NCI-H774 (cell line): ENCODE measurements at regions not wholly inside any gene's neighbourhood (a gene's known extent, or its start where the extent isn't known, plus 50 kb on each side); places are given as distances from the start of the nearest gene placed in this dataset.
"Not testable (repeated sequence)": the region's sequence is repeated elsewhere in the genome, so short reads cannot be mapped to it uniquely, and the experiment has no call there.

Experiments used
- DNase-seq: peaks from one replicate; lab custom pipeline; 2025; lab: John Stamatoyannopoulos, UW

DNA sequence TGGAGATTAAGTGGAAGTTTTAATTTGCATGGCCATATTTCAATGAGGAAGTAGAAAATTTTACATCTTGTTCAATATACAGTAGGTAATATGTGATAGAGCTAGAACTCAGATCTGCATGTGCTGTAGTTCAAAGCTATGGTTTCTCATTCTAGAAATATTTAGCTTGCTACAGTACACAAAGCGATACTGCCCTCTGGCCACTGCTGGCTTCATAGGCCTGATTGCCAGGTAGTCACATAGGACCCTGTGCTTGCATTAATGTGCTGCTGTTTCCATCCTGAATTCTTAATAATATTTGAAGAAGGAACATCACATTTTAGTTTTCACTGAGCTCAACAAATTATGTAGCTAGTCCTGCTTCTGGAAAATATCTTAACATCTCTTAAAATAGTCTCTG lies 87.0 kb downstream of the PLSCR2 start:
- no peak for DNase-seq

- no peak for DNase-seq
Measured at GRCh38 chr3:146380046-146380445, 89.3 kb downstream of the PLSCR2 start.

DNA sequence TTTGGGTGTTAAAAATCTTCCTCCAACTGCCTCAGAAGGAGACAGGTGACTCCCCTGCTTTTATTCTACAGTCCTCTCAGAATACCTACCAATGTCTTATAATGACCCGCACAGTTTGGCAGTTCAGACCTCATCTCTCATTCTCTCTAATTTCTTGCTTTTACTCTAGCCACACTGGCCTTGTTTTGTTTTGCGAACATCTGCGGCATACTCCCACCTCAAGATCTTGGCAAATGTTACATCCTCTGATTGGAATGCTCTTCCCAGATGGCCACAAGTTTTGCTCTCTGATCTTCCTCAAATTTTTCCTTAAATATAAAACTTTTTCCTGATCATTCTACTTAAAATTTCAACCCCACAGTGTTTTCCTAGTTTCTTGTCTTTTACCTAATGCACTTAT lies 94.1 kb downstream of the PLSCR2 start:
- no peak for DNase-seq

GRCh38 chr3:146374146-146374545 lies 95.2 kb downstream of the PLSCR2 start:
- DNase-seq, result no peak

DNA sequence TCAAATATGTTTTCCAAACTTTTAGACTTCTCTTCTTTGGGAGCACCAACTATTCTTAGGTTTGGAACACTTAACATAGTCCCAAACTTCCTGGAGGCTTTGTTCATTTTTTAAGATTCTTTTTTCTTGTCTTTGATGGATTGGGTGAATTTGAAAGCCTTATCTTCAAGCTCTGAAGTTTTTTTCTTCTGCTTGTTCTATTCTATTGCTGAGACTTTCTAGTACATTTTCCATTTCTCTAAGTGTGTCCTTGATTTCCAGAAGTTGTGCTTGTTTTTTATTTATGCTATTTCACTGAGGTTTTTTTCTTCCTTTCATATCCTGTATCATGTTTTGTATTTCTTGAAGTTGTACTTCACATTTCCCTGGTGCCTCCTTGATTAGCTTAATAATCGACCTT lies 97.5 kb downstream of the PLSCR2 start:
- no peak for DNase-seq

GRCh38 chr3:146368882-146369523 lies 100.4 kb downstream of the PLSCR2 start:
- no peak for DNase-seq

DNA sequence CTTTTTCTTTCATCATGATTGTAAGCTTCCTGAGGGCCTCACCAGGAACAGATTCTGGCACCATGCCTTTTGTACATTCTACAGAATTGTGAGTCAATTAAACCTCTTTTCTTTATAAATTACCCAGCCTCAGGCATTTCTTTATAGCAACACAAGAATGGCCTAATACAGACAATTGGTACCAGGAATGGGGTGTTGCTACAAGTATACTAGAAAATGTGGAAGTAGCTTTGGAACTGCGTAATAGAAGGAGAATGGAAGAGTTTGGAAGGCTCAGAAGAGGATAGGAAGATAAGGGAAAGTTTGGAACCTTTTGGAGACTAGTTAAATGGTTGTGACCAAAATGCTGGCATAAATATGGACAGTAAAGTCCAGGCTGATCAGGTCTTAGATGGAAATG lies 108.9 kb upstream of the PLSCR4 start:
- no peak for DNase-seq

- DNase-seq, result not testable (repeated sequence)
Measured at GRCh38 chr3:146354421-146354820, 103.5 kb upstream of the PLSCR4 start.

- DNase-seq, result no peak
Measured at GRCh38 chr3:146350852-146351251, 99.9 kb upstream of the PLSCR4 start.

DNA sequence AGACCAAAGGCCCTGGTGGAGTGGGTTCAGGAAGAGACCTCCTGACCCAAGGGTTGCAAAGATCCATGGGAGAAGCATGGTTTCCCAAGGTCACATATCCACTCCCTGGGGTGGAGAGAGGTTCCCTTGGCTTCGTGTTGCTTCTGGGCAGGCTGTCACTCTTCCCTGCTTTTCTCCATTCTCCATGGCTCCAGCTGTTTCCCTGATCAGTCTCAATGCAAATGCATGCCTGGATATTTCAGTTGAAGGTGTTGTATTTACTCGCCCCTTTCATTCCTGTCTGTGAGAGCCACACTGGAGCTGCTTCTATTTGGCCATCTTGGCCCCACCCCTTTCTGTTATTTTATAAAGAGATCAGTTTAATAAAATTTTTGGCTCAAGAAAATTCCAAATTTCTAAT lies 95.0 kb upstream of the PLSCR4 start:
- DNase-seq, result no peak

GRCh38 chr3:146343551-146343950 lies 92.6 kb upstream of the PLSCR4 start:
- DNase-seq, result no peak

DNA sequence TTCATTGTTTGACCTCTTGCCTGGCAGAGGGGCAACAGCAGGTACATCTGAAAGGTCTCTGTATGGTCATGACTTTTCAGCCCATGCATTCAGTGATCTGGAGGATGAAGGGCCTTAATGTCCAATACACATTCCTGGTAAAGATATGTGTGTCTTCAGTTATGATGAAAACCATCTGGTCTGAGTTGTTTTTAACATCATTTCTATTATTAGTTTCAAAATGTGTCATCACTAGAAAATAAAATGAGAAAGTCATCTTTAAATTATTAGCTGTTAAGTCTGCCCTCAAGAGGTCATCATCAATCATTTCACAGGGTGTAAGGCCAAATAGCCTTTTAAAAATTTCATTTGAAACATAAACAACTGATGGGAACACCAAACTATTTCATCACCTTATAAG lies 92.1 kb upstream of the PLSCR4 start:
- no peak for DNase-seq

- DNase-seq, result no peak
Measured at GRCh38 chr3:146339349-146339748, 88.4 kb upstream of the PLSCR4 start.

DNA sequence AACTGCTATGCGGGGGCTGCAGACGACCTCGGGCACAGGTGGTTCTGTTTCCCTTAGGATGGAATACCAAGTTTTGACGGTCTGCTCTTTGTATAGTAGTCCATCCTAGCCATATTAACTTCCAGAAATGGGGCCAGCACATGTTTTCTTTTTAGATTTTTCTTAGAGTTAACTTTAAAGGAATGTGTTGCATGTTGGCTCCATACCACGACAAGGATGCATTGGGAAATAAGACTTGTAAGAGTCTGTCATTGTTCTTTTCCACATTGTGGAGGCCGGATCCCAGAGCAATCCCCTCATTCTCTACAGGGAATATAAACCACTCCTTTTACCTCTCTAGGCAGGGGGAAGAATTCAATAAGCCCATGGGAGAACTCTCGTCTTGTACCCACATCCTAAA lies 87.1 kb upstream of the PLSCR4 start:
- no peak for DNase-seq

DNA sequence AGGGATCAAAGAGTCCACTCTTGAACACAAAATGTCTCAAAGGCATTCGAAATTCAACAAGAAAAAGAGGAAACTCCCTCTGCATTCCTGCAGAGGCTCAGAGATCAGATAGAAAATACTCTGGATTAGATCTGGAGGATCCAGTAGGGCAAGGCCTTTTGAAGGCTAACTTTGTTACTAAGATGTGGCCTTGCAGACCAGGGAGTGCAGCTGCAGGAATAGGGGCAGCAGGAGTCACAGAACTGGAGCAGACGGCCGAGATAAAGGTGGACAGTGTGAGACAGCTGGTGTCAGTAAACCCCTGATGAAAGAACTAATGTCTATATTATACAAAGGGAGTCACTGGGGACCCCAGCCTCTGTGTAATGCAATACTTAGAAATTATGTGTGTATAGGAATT lies 84.5 kb upstream of the PLSCR4 start:
- no peak for DNase-seq

DNA sequence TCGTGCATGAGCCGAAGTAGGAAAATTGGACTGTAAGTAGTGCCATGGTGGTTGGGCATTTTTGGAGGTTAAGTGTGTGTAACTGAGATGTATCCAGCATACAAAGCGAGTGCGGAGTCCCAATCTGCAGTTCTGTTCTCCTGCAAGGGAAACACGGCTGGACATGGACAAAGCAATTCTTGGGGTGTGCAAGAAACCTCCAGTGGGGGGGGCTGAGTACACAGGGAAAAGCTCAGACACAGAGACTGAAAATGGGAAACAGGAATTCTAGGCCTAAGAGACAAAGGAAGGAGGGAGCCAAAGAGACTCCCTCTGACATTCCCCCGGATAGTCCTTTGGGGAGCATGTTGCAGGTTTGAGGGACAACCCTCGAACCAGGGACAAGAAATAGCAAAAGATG lies 83.2 kb upstream of the PLSCR4 start:
- DNase-seq, result no peak

DNA sequence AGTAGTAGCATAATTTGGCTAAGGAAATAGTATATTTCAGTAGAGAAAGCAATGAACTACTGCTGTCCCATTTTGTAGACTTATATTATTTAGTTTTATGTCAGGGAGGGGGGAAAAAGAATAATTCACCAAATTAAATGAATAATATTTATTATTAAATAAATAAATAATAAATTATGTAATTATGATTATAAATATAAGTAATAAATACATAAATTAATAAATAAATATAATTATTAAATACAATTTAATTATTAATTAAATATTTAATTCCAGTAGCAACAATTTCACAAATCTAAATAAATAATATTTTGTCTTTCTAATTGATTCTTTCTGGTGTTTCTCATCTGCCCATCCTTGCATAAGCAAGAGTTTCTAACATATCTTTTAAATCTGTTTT lies 81.1 kb upstream of the PLSCR4 start:
- DNase-seq, result no peak

DNA sequence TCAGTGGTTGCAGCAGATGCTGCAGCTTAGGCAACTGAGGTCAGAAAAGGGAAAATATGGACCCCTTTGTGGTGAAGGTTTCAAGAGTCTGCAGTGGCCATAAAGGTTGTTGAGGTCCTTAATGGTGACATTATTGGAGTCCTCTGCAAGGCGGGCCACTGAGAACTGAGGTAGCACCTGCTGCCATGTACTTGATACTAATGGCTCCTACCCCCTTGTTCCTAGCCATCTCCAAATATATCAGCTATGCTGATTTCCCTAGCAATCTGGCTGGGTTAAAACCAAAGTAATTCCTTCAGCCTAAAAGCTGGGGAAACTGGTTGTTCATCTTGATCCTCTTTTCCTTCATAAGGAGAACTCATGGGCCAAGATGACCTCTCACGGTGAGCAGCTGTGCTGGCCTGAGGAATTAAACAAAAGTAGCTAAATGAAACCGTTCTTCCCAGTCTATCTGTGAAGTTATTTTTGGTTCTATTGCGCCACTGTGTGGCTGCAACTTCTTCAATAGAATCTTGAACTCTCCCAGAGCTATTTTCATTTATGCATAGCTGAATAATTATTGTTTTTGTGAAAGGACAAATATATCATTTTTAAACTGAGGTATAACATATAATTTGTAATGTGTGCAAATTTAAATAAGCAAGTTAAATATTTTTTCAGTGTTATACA lies 76.1 kb upstream of the PLSCR4 start:
- DNase-seq, result peak; percentile 12

DNA sequence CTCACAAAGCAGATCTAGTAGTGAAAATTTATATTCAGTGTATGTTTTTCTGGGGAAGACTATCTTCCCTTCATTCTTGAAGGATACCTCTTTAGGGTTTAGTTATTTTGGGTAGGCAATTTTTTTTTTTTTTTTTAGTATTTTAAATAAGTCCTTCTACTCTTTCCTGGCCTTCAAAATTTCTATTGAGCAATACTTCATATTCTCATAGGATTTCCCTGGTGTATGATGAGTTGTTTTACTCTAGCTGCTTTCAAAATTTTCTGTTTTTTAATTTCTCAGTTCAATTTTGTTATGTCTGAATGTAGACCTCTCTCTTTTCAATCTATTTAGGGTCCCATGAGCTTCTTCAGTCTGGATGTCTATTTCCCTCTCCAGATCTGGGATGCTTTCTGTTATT lies 74.3 kb upstream of the PLSCR4 start:
- no peak for DNase-seq

GRCh38 chr3:146322216-146322817 lies 71.4 kb upstream of the PLSCR4 start:
- DNase-seq, result no peak

GRCh38 chr3:146314871-146315270 lies 64.0 kb upstream of the PLSCR4 start:
- no peak for DNase-seq

DNA sequence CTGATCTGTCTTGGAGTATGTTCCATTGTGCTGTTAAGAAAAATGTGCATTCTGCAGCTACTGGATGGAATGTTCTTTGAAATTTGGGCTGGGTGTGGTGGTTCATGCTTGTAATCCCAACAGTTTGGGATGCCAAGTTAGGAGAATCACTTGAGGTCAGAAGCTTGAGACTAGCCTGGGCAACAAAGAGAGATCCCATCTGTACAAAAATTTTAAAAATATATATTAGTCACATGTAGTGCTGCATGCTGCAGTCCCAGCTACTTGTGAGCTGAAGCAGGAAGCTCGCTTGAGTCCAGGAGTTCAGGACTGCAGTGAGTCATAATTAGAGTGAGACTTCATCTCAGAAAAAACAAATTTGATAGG lies 62.8 kb upstream of the PLSCR4 start:
- no peak for DNase-seq

DNA sequence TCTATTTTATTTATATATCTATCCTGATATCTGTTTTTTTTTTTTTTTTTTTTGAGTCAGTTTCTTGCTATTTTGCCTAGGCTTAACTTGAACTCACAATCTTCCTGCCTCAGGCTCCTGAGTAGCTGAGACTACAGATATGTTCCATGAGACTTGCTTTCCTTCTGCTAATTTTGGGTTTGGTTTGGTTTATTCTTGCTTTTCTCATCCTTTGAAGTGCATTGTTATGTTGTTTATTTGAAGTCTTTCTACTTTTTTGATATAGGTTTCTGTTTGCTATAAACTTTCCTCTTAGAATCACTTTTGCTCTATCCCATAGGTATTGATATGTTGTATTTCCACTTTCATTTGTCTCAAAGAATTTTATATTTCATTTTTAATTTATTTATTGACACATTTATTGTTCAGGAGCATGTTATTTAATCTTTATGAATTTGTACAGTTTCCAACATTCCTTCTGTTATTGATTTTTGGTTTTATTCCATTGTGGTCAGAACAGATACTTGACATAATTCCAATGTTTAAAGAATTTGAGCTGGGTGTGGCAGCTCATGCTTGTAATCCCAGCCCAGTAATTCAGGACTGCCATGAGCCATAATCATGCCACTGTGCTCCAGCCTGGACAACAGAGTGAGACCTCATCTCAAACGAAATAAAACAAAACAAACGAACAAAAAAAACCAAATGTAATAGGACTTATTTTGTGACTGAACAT lies 62.3 kb upstream of the PLSCR4 start:
- no peak for DNase-seq
